DOHH2 (cell line): ENCODE measurements at regions not wholly inside any gene's neighbourhood (a gene's known extent, or its start where the extent isn't known, plus 50 kb on each side); places are given as distances from the start of the nearest gene placed in this dataset.

Source experiments
- H3F3A ChIP-seq: fragments of 200-600 bp; sonication (generic), shearing (Covaris generic); 2 replicates; pipeline ENCODE4 v1.6.0; 2016; ENCODE audit warnings: antibody characterized with exemption, mild to moderate bottlenecking; ENCODE audit not compliant: control insufficient read depth, insufficient read depth
- H3K27ac ChIP-seq: fragments of 200-600 bp; sonication (generic); 2 replicates; pipeline ENCODE4 v1.5.1; 2014; ENCODE audit warnings: low read depth, mild to moderate bottlenecking, low read length, moderate library complexity
- H3K27me3 ChIP-seq: fragments of 200-600 bp; sonication (generic); 2 replicates; pipeline ENCODE4 v1.6.1; 2014; ENCODE audit warnings: mild to moderate bottlenecking, low read length, mixed read lengths; ENCODE audit not compliant: control insufficient read depth
- H3K36me3 ChIP-seq: fragments of 200-600 bp; sonication (generic); 2 replicates; pipeline ENCODE4 v1.6.1; 2014; ENCODE audit warnings: mild to moderate bottlenecking, low read length, moderate library complexity, mixed read lengths; ENCODE audit not compliant: control insufficient read depth
- H3K4me1 ChIP-seq: fragments of 200-600 bp; sonication (generic); 2 replicates; pipeline ENCODE4 v1.6.1; 2014; ENCODE audit warnings: mild to moderate bottlenecking, low read length, mixed read lengths; ENCODE audit not compliant: control insufficient read depth
- H3K4me2 ChIP-seq: fragments of 200-600 bp; sonication (generic); 2 replicates; pipeline ENCODE4 v1.6.0; 2014; ENCODE audit warnings: mild to moderate bottlenecking, low read length, moderate library complexity
- H3K4me3 ChIP-seq: fragments of 200-600 bp; sonication (generic); 2 replicates; pipeline ENCODE4 v1.5.1; 2014; ENCODE audit warnings: mild to moderate bottlenecking, low read length, mixed read lengths
- H3K79me2 ChIP-seq: fragments of 200-600 bp; sonication (generic); 2 replicates; pipeline ENCODE4 v1.6.1; 2014; ENCODE audit warnings: mild to moderate bottlenecking, low read length, mixed read lengths; ENCODE audit not compliant: control insufficient read depth
- H3K9me2 ChIP-seq: fragments of 200-600 bp; sonication (generic); replicated peaks from 2 replicates; pipeline ENCODE4 v1.6.1; 2014; ENCODE audit warnings: mild to moderate bottlenecking, low read length, mixed read lengths; ENCODE audit not compliant: control insufficient read depth
- H3K9me3 ChIP-seq: fragments of 200-600 bp; sonication (generic); 2 replicates; pipeline ENCODE4 v1.6.1; 2014; ENCODE audit warnings: antibody characterized with exemption, low read length, mixed read lengths; ENCODE audit not compliant: control insufficient read depth, insufficient read depth
- H4K20me1 ChIP-seq: fragments of 200-600 bp; sonication (generic); 2 replicates; pipeline ENCODE4 v1.6.0; 2014; ENCODE audit warnings: low read depth, mild to moderate bottlenecking, antibody characterized with exemption, low read length, moderate library complexity; ENCODE audit not compliant: control insufficient read depth, insufficient read depth
- EZH2phosphoT487 ChIP-seq: fragments of 200-600 bp; sonication (generic); IDR thresholded peaks from 2 replicates; pipeline ENCODE4 v1.6.1; 2017; ENCODE audit warnings: borderline replicate concordance, mild to moderate bottlenecking, antibody characterized with exemption, low read length, moderate library complexity, mixed read lengths
- TF ChIP-seq, protein P1 (sequence below): fragments of 200-600 bp; sonication (generic); IDR thresholded peaks from one replicate; pipeline ENCODE4 v1.5.1; 2014; ENCODE audit warnings: antibody characterized with exemption, mild to moderate bottlenecking, low read depth, low read length; ENCODE audit not compliant: poor library complexity, severe bottlenecking

GRCh38 chr10:71135236-71135635, 77.1 kb upstream of the UNC5B start:
- Histone ChIP-seq H3K4me3 (no peak overlapping the region), H3K36me3 (no peaks in the 10 kb centered on the region), H3K79me2 (no peaks in the 10 kb centered on the region), H3K9me3 (no peaks in the 10 kb centered on the region), H3K4me1 (no peaks in the 10 kb centered on the region), H3F3A (no peaks in the 10 kb centered on the region), H3K27ac (no peak overlapping the region), H3K27me3 (peaks cover 3% of the 10 kb centered on the region; the same call in 1 of the 2 replicates), H3K9me2 (no peaks in the 10 kb centered on the region), H4K20me1 (no peaks in the 10 kb centered on the region), H3K4me2 (no peak overlapping the region)
- TF ChIP-seq, protein P1, sequence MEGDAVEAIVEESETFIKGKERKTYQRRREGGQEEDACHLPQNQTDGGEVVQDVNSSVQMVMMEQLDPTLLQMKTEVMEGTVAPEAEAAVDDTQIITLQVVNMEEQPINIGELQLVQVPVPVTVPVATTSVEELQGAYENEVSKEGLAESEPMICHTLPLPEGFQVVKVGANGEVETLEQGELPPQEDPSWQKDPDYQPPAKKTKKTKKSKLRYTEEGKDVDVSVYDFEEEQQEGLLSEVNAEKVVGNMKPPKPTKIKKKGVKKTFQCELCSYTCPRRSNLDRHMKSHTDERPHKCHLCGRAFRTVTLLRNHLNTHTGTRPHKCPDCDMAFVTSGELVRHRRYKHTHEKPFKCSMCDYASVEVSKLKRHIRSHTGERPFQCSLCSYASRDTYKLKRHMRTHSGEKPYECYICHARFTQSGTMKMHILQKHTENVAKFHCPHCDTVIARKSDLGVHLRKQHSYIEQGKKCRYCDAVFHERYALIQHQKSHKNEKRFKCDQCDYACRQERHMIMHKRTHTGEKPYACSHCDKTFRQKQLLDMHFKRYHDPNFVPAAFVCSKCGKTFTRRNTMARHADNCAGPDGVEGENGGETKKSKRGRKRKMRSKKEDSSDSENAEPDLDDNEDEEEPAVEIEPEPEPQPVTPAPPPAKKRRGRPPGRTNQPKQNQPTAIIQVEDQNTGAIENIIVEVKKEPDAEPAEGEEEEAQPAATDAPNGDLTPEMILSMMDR: no peak
- TF ChIP-seq EZH2phosphoT487: no peak

DNA sequence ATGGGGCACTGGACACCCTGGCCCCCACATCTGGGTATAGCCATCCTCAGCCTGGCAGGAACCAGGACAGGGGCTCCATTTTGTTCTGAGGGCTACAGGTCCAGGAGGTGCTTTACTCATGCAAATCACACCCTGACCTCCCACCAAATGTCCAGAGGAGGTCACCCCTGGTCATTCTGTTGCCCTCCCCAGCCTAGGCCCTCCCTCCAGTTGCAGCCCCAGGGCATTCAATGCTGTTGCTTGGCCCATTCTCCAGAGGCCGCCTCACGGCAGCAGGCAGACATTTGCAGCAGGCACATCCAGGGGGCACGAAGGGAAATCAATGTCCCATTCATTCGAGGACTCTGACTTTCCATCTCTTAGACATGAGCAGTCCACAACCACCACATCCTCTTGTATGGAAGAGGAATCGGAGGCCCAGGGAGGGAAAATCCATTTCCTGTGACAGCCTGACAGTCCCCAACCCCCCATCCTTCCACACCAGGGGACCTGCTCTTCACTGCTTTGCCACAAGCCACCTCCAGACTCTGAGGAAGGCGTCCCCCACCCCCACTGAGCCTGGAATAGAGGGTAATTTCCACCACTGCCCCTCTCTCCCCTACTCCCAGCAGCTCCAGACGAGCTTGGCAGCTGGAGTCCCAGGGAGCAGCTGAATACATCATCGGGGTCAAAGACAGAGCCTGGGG, 76.2 kb upstream of the UNC5B start:
- no peaks in the 10 kb centered on the region for H3K36me3 ChIP-seq
- no peaks in the 10 kb centered on the region for H3K79me2 ChIP-seq
- H3K4me2 ChIP-seq: no peak overlapping the region
- H3K9me2 ChIP-seq: no peaks in the 10 kb centered on the region
- H3K9me3 ChIP-seq: no peaks in the 10 kb centered on the region
- TF ChIP-seq, protein P1: no peak
- TF ChIP-seq EZH2phosphoT487: no peak
- H3K27ac ChIP-seq: no peak overlapping the region
- peaks cover 6% of the 10 kb centered on the region; the same call in 1 of the 2 replicates for H3K27me3 ChIP-seq
- H4K20me1 ChIP-seq: no peaks in the 10 kb centered on the region
- no peaks in the 10 kb centered on the region for H3K4me1 ChIP-seq
- H3F3A ChIP-seq: no peaks in the 10 kb centered on the region
- no peak overlapping the region for H3K4me3 ChIP-seq

DNA sequence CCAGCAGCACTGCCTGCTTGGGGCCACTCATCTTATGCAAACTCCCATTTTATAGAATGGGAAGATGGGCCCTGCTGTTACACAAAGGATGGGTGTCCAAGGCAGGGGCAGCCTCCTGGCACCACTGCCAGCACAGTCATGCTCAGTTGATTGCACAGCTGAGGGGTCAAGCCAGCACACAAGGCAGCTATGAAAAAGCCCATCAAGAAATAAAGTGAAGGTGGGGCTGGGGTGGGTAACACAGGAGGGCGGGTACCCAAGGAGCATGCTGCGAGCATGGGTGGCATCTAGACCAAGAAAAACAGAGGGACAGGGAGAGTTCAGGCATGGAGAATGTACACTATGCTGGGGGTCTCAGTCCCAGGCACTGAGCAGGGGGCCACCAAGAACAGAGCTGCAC, 74.7 kb upstream of the UNC5B start:
- Histone ChIP-seq H3F3A (no peaks in the 10 kb centered on the region), H4K20me1 (no peaks in the 10 kb centered on the region), H3K9me3 (no peaks in the 10 kb centered on the region), H3K4me3 (no peak overlapping the region), H3K36me3 (no peaks in the 10 kb centered on the region), H3K4me1 (no peaks in the 10 kb centered on the region), H3K4me2 (no peak overlapping the region), H3K27me3 (peaks cover 3% of the 10 kb centered on the region; the same call in 1 of the 2 replicates), H3K79me2 (no peaks in the 10 kb centered on the region), H3K9me2 (no peaks in the 10 kb centered on the region), H3K27ac (no peak overlapping the region)
- no peak for TF ChIP-seq EZH2phosphoT487
- TF ChIP-seq, protein P1: no peak
